BJ (cell line): ENCODE measurements at regions not wholly inside any gene's neighbourhood (a gene's known extent, or its start where the extent isn't known, plus 50 kb on each side); places are given as distances from the start of the nearest gene placed in this dataset.

Experiments
- CTCF ChIA-PET: fragments of 350-600 bp; formaldehyde crosslinking; extraction: SDS; loops from one replicate; lab custom pipeline; 2021; ENCODE audit warnings: antibody characterized with exemption, inconsistent platforms; lab: Yijun Ruan, JAX
- POLR2A ChIA-PET: fragments of 300-600 bp; sonication (Branson Sonifier 250); formaldehyde crosslinking; extraction: SDS; loops from one replicate; lab custom pipeline; 2021; ENCODE audit warnings: antibody characterized with exemption; lab: Charles Lee
- DNase-seq: peaks from one replicate; pipeline ENCODE4 v3.0.0-alpha.2; 2011; ENCODE audit warnings: low read depth
- H3K27me3 ChIP-seq: 2 replicates; pipeline ENCODE4 v1.6.0; 2011; ENCODE audit warnings: low read length; ENCODE audit not compliant: control insufficient read depth, insufficient read depth
- H3K36me3 ChIP-seq: 2 replicates; pipeline ENCODE4 v1.5.1; 2011; ENCODE audit warnings: low read length; ENCODE audit not compliant: control insufficient read depth, insufficient read depth
- H3K4me3 ChIP-seq: 2 replicates; pipeline ENCODE4 v1.5.1; 2011; ENCODE audit warnings: low read depth, mild to moderate bottlenecking, control low read depth, low read length
- CTCF ChIP-seq: IDR thresholded peaks from 2 replicates; pipeline ENCODE4 v1.5.1; 2011; ENCODE audit warnings: low read depth, mild to moderate bottlenecking, control low read depth, inconsistent platforms, low read length, moderate library complexity; ENCODE audit not compliant: insufficient read depth

GRCh38 chr17:71375948-71376347 lies 744.9 kb upstream of the SOX9 start:
- ChIA-PET CTCF (interaction anchor here (1.1 kb wide), 1 partner anchor 37 kb away, joined by 3 read pairs; no protein-coding TSS in a partner anchor), POLR2A (no interaction called here)

GRCh38 chr17:71376933-71377332 lies 743.9 kb upstream of the SOX9 start:
- H3K4me3 ChIP-seq = no peak overlapping the region
- H3K36me3 ChIP-seq = no peaks in the 10 kb centered on the region
- H3K27me3 ChIP-seq = no peaks in the 10 kb centered on the region
- no peak for TF ChIP-seq CTCF
- ChIA-PET CTCF (interaction anchor here (1.2 kb wide), 1 partner anchor 58 kb away, joined by 4 read pairs; no protein-coding TSS in a partner anchor), POLR2A (no interaction called here)
- no peak for DNase-seq

More at GRCh38 chr17:71375948-71376347, 744.9 kb upstream of the SOX9 start:
- DNase-seq = no peak
- TF ChIP-seq CTCF = no peak
- Histone ChIP-seq H3K27me3 (no peaks in the 10 kb centered on the region), H3K4me3 (no peak overlapping the region), H3K36me3 (no peaks in the 10 kb centered on the region)

GRCh38 chr17:71378036-71378435 lies 742.8 kb upstream of the SOX9 start:
- Histone ChIP-seq H3K4me3 (no peak overlapping the region), H3K27me3 (no peaks in the 10 kb centered on the region), H3K36me3 (no peaks in the 10 kb centered on the region)
- no peak for TF ChIP-seq CTCF
- no peak for DNase-seq
- POLR2A ChIA-PET = no interaction called here
- CTCF ChIA-PET = interaction anchor here (1.1 to 1.2 kb wide), 2 partner anchors 14 to 56 kb away, joined by 3 to 4 read pairs; no protein-coding TSS in a partner anchor

GRCh38 chr17:71378741-71379140 lies 742.1 kb upstream of the SOX9 start:
- TF ChIP-seq CTCF = no peak
- no peak for DNase-seq
- ChIA-PET POLR2A (no interaction called here), CTCF (interaction anchor here (1.1 kb wide), 1 partner anchor 15 kb away, joined by 3 read pairs; no protein-coding TSS in a partner anchor)
- H3K27me3 ChIP-seq = no peaks in the 10 kb centered on the region
- no peaks in the 10 kb centered on the region for H3K36me3 ChIP-seq
- H3K4me3 ChIP-seq = no peak overlapping the region

- ChIA-PET CTCF (no interaction called here), POLR2A (no interaction called here)
- no peaks in the 10 kb centered on the region for H3K36me3 ChIP-seq
- TF ChIP-seq CTCF = no peak
- H3K27me3 ChIP-seq = no peaks in the 10 kb centered on the region; the same call in 1 of the 2 replicates
- no peak overlapping the region for H3K4me3 ChIP-seq
- DNase-seq = no peak
These were observed 741.3 kb upstream of the SOX9 start for GRCh38 chr17:71379512-71379911.
